Upper lobe of right lung (tissue), 1 donor: ENCODE measurements at regions not wholly inside any gene's neighbourhood (a gene's known extent, or its start where the extent isn't known, plus 50 kb on each side); places are given as distances from the start of the nearest gene placed in this dataset.

Experiments used
- ATAC-seq: fragments of 200-7000 bp; cut with Tn5 transposase; one replicate; pipeline ENCODE4 v1.9.1; 2020; ENCODE audit warnings: mild to moderate bottlenecking, moderate library complexity
- DNase-seq: peaks from one replicate; pipeline ENCODE4 v3.0.0-alpha.2; 2020
- H3K27ac ChIP-seq: fragments of 200-600 bp; one replicate; pipeline ENCODE4 v1.8.0; 2022
- H3K27me3 ChIP-seq: fragments of 200-600 bp; one replicate; pipeline ENCODE4 v1.8.0; 2022; ENCODE audit warnings: mild to moderate bottlenecking
- H3K36me3 ChIP-seq: fragments of 200-600 bp; one replicate; pipeline ENCODE4 v1.8.0; 2022
- H3K4me1 ChIP-seq: fragments of 200-600 bp; one replicate; pipeline ENCODE4 v1.8.0; 2022
- H3K4me3 ChIP-seq: fragments of 200-600 bp; one replicate; pipeline ENCODE4 v1.8.0; 2022; ENCODE audit warnings: mild to moderate bottlenecking
- H3K9me3 ChIP-seq: fragments of 200-600 bp; one replicate; pipeline ENCODE4 v1.8.0; 2022
- CTCF ChIP-seq: fragments of 200-600 bp; IDR thresholded peaks from one replicate; pipeline ENCODE4 v1.8.0; 2022; ENCODE audit warnings: antibody characterized with exemption
- intact Hi-C: fragments of 100-400 bp; cut with DNase I; formaldehyde crosslinking; loops from one replicate; pipeline ENCODE4 v1.11.0; 2022
- donor health status: DM: no; HTN: yes; CAD: no; lungs with severe emphysema.

DNA sequence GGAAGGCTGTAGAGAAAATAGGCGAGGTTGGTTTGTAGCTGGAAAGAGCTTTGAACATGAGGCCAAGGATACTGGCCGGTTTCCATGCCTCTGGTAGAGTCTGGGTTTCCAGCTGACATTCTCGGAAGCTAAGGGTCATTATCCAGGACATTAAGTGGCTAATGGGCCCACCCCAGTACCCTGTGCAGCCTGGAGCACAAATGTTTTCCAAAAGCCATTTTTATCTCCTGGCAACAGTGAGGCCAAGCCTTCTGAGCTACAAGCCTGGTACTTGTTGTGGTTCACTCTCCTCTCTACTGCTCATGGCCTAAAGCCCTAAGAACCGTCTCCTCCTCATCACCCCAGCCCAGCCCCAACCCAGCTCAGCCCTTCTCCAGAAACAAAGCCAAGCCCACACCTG is 122.9 kb downstream of the DMRTA2 start:
- no peak for ATAC-seq
- no peaks in the 10 kb centered on the region for H3K36me3 ChIP-seq
- no peaks in the 10 kb centered on the region for H3K4me1 ChIP-seq
- DNase-seq: no peak
- no peak overlapping the region for H3K27ac ChIP-seq
- H3K4me3 ChIP-seq: no peak overlapping the region
- intact Hi-C loops: no loop called here
- H3K9me3 ChIP-seq: no peaks in the 10 kb centered on the region
- no peaks in the 10 kb centered on the region for H3K27me3 ChIP-seq
- TF ChIP-seq CTCF: no peak

GRCh38 chr1:50295566-50295965 is 127.7 kb downstream of the DMRTA2 start:
- no peaks in the 10 kb centered on the region for H3K27me3 ChIP-seq
- H3K4me3 ChIP-seq: no peak overlapping the region
- DNase-seq (no peak), ATAC-seq (no peak)
- H3K36me3 ChIP-seq: no peaks in the 10 kb centered on the region
- no peak for TF ChIP-seq CTCF
- no peaks in the 10 kb centered on the region for H3K9me3 ChIP-seq
- H3K27ac ChIP-seq: no peak overlapping the region
- intact Hi-C loops: no loop called here
- no peaks in the 10 kb centered on the region for H3K4me1 ChIP-seq

DNA sequence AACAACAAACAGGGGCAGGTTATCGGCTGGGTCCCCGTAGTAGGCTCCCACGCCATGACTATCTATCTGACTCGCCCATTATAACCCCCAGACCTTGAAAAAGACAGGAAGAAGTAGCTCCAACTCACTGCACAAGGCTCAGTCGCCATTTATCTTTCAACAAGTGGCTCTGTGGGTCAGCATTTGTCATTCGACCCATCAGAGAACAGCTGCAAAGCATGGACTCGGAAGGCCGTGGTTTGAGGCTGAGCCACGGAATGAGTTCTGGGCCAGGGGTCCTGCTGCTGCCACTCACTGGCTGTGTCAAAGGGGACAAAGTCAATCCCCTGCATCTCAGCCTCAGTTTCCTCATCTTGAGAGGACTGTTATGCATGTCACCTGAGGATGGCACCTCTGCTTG is 131.0 kb downstream of the DMRTA2 start:
- no peak for TF ChIP-seq CTCF
- no peak for DNase-seq
- intact Hi-C loops: no loop called here
- H3K27me3 ChIP-seq: no peaks in the 10 kb centered on the region
- no peak overlapping the region for H3K4me3 ChIP-seq
- no peaks in the 10 kb centered on the region for H3K4me1 ChIP-seq
- H3K27ac ChIP-seq: no peak overlapping the region
- no peaks in the 10 kb centered on the region for H3K36me3 ChIP-seq
- ATAC-seq: no peak
- H3K9me3 ChIP-seq: no peaks in the 10 kb centered on the region

DNA sequence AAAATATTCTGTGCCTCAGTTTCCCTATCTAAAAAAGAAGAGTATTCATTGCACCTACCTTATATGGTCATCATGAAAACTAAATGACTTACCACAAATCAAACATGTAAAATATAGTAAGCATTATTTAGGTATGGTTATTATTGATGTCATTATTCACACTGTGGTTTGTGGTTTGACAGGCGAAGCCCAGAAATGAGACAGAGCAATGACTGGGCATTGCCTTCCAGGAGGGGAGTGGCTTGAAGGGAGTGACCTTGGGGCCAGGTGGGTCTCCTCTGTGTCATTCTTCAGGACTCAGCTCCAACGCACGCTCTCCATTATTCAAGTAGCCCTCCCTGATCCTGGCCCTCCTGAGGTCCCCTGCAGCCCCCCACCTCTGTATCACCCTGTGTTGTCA is 133.7 kb downstream of the DMRTA2 start:
- no peak for ATAC-seq
- no peak for DNase-seq
- no peak for TF ChIP-seq CTCF
- Histone ChIP-seq H3K4me3 (no peak overlapping the region), H3K36me3 (no peaks in the 10 kb centered on the region), H3K27me3 (no peaks in the 10 kb centered on the region), H3K9me3 (no peaks in the 10 kb centered on the region), H3K27ac (no peak overlapping the region), H3K4me1 (no peaks in the 10 kb centered on the region)
- intact Hi-C loops: no loop called here

DNA sequence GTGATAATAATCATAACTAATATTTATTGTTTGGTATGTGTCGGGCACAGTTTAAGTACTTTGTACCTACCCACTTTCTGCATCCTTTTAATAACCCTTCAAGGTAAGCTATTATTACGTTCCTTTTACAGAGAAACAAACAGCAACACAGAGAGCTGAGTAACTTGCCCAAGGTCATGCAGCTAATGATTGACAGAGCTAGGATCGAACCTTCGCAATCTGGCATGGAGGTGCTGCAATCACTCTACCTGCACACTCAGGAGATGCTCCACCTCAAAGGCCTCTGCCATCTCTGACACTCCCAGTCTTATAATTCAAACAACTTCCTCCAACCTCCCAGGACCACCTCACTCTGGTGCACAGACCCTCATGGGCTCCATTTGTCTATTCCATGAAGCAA is 137.2 kb downstream of the DMRTA2 start:
- Histone ChIP-seq H3K4me3 (no peak overlapping the region), H3K9me3 (no peaks in the 10 kb centered on the region), H3K4me1 (no peaks in the 10 kb centered on the region), H3K27ac (no peak overlapping the region), H3K27me3 (no peaks in the 10 kb centered on the region), H3K36me3 (no peaks in the 10 kb centered on the region)
- ATAC-seq (no peak), DNase-seq (no peak)
- TF ChIP-seq CTCF: no peak
- intact Hi-C loops: no loop called here

GRCh38 chr1:50279622-50280330 is 143.5 kb downstream of the DMRTA2 start:
- ATAC-seq (no peak), DNase-seq (no peak)
- Histone ChIP-seq H3K9me3 (no peaks in the 10 kb centered on the region), H3K4me1 (no peaks in the 10 kb centered on the region), H3K36me3 (no peaks in the 10 kb centered on the region), H3K4me3 (no peak overlapping the region), H3K27me3 (no peaks in the 10 kb centered on the region), H3K27ac (no peak overlapping the region)
- TF ChIP-seq CTCF: no peak
- intact Hi-C loops: no loop called here
